ENCODE measurements at regions not wholly inside any gene's neighbourhood (a gene's known extent, or its start where the extent isn't known, plus 50 kb on each side); places are given as distances from the start of the nearest gene placed in this dataset.

DNA sequence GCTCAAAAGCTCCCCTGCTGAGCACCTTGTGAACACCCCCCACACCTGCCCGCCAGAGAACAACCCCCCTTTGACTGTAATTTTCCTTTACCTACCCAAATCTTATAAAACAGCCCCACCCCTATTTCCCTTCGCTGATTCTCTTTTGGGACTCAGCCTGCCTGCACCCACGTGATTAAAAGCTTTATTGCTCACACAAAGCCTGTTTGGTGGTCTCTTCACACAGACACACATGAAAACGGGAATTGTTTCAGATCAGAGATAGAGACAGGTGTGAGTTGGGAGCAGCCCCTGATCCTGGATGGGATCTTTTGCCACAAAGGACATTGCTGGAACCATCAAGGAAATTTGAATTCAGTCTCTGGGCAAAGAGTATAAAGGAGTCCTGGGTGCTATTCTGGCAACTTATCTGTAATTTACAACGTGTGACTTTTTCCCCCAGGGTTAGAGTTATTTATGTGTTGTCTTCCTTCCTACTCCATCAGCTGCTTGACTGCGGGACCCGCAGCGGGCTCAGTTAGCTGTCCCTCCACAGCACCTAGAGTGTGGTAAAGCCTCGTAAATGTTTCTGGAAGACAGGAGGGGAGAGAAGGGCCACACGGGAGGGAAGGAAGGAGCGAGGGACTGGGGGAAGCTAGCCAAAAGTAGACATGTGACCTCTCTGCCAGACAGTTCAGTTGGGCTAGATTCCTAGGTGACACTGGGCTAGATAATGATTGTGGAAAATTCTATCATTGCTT, 437.0 kb downstream of the ZNF608 start:
- no peaks in the 10 kb centered on the region for H3K9me3 ChIP-seq (ENCODE audit: control insufficient read depth, low read length, poor library complexity, severe bottlenecking)
- Mint-ChIP-seq H3K27ac (no peak overlapping the region), H3K27me3 (no peaks in the 10 kb centered on the region), H3K4me1 (no peaks in the 10 kb centered on the region), H3K36me3 (ENCODE audit: low read depth) (no peaks in the 10 kb centered on the region), H3K4me3 (no peak overlapping the region)
- DNase-seq (no peak), ATAC-seq (no peak)

DNA sequence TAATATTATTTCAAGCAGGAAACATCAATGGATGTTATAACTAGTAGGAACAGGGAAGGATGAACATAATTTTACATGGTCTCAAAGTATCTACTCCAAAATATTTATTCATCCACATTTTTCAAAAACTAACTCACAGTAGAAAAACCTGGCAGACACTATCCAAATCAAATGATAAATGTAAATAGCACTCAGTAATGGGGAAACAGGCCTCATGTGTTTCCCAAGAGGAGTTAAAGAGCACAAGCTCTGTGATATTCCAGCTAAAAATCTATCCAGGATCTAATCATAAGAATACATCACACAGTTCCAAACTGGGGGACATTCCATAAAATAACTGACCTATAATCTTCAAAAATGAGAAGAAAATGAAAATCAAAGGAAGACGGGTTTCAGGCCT, 443.1 kb downstream of the ZNF608 start:
- H3K4me1 Mint-ChIP-seq, result no peaks in the 10 kb centered on the region
- DNase-seq (no peak), ATAC-seq (no peak)
- H3K9me3 ChIP-seq (ENCODE audit: control insufficient read depth, low read length, poor library complexity, severe bottlenecking), result no peaks in the 10 kb centered on the region
- no peaks in the 10 kb centered on the region for H3K36me3 Mint-ChIP-seq (ENCODE audit: low read depth)
- no peak overlapping the region for H3K27ac Mint-ChIP-seq
- no peaks in the 10 kb centered on the region for H3K27me3 Mint-ChIP-seq
- no peak overlapping the region for H3K4me3 Mint-ChIP-seq

DNA sequence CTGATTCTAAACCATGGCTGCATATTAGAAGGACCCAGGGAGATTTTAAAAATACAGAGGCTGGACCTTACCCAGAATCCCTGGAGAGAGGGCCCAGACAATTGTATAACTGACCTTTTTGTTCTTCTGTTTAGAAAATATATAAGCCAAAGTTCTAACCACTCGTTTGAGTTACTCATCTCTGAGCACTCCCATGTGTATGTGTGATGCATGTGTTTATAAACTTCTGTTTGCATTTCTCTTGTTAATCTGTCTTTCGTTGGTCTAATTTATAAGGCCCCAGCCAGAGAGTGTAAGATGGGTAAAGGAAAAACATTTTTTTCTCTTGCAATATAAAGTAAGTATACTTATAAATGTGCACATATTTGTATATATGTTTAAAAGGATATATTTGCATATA, 443.9 kb downstream of the ZNF608 start:
- Mint-ChIP-seq H3K36me3 (ENCODE audit: low read depth) (no peaks in the 10 kb centered on the region), H3K4me3 (no peak overlapping the region), H3K27ac (no peak overlapping the region), H3K27me3 (no peaks in the 10 kb centered on the region), H3K4me1 (no peaks in the 10 kb centered on the region)
- DNase-seq (no peak), ATAC-seq (no peak)
- no peaks in the 10 kb centered on the region for H3K9me3 ChIP-seq (ENCODE audit: control insufficient read depth, low read length, poor library complexity, severe bottlenecking)

DNA sequence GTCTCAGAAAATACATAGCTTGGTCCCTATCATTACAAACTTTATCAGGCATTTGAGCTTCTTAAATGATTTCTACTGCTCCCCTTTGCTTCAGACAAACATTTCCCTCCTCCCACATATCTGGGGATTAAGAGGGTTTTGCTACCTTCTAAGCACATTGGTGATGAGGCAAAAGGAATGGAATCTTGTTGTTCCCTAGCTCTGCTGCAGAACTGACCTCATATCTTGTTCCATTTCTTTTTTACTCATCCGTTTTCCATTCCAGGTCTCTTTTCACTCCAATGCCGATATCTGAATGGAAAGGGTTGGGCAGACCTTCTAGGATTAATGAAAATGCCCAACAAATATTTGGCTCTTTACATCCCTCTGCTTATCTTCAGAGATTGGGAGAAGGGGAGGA, 444.6 kb downstream of the ZNF608 start:
- H3K4me3 Mint-ChIP-seq, result no peak overlapping the region
- no peak overlapping the region for H3K27ac Mint-ChIP-seq
- no peaks in the 10 kb centered on the region for H3K4me1 Mint-ChIP-seq
- no peaks in the 10 kb centered on the region for H3K9me3 ChIP-seq (ENCODE audit: control insufficient read depth, low read length, poor library complexity, severe bottlenecking)
- no peak for DNase-seq
- ATAC-seq, result no peak
- H3K27me3 Mint-ChIP-seq, result no peaks in the 10 kb centered on the region
- no peaks in the 10 kb centered on the region for H3K36me3 Mint-ChIP-seq (ENCODE audit: low read depth)

DNA sequence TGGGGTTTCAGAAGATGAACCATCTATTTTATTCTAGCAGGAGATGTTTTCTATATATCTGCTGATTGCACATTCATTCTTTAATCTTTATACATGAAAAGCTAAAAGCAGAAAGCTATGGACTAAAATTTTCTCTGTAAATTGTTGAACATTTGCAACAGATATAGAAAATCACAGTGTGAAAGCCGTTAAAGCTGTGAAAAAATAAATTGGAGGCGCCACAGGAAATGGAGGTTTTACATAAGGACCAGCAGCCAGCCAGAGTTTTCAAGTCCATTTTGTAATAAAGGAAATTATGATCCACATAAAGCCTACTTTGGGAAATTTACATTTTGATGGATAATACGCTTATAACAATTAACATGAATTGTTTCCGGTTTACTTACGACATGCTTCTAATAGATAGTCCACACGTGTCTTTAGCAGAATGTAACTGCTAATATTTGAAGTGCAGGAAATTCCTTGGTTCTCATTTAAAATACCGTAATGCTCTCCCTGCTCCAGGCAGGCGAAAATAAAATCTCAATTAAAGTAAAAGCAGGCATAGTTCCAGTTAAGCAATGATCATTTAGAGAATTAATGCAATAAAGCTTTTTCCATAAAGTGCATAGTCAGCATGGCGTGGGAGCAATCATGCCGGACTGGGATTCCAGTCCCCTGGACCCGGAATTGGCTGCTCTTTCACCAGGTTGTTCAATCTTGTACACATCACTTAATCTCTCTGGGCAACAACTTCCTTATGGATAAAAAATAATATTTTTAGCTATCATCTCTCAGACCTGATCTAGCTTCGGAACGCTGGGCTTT, 445.4 kb downstream of the ZNF608 start:
- DNase-seq, result no peak
- Mint-ChIP-seq H3K27ac (no peak overlapping the region), H3K4me1 (no peaks in the 10 kb centered on the region), H3K36me3 (ENCODE audit: low read depth) (no peaks in the 10 kb centered on the region), H3K4me3 (no peak overlapping the region), H3K27me3 (no peaks in the 10 kb centered on the region)
- no peaks in the 10 kb centered on the region for H3K9me3 ChIP-seq (ENCODE audit: control insufficient read depth, low read length, poor library complexity, severe bottlenecking)
- no peak for ATAC-seq

DNA sequence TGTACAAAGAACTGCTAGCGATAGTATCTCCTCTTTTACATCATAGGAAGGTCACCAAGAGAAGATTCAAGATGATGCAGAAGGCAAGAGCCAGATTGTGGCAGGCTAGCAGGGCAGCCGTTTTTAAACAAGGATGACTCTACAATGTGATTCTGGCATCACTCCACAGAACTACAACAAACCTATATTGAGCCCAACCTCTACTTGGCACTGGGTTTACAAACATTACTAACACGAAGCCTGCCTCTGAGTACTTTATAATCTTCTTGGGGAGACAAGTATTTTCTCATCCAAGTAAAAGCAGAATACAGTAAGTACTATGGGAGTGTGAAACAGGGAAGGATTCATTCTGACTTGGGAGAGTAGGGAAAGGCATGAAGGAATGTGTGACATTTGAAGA, 448.6 kb downstream of the ZNF608 start:
- Mint-ChIP-seq H3K36me3 (ENCODE audit: low read depth) (no peaks in the 10 kb centered on the region), H3K4me3 (no peak overlapping the region), H3K27me3 (no peaks in the 10 kb centered on the region), H3K27ac (no peak overlapping the region), H3K4me1 (no peaks in the 10 kb centered on the region)
- DNase-seq (no peak), ATAC-seq (no peak)
- no peaks in the 10 kb centered on the region for H3K9me3 ChIP-seq (ENCODE audit: control insufficient read depth, low read length, poor library complexity, severe bottlenecking)

DNA sequence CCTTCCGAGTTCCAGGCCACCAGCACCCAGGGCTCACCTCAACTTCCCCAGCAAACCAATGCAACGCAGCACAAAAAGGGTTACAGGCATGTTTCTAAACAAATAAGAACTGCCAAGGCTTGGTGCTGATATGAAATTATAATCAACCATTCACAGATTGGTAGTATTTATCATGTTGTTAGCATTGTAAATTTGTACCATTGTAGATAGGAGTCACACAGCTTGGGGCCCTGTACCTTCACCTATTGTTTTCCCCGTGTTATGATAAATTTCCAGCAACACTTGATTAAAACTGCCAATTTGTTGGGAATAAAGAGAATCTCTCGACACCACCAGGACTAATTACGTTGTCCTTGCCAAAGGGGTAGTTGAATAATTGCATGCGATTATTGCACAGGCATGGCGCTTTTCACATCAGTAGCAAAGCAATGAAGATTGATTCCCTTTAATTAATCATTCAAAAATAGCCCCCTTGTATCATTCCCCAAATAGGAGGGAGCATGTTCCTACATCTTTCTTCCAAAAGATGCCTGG, 454.1 kb downstream of the ZNF608 start:
- no peak for ATAC-seq
- Mint-ChIP-seq H3K4me3 (no peak overlapping the region), H3K4me1 (no peaks in the 10 kb centered on the region), H3K27ac (no peak overlapping the region), H3K27me3 (no peaks in the 10 kb centered on the region), H3K36me3 (ENCODE audit: low read depth) (no peaks in the 10 kb centered on the region)
- H3K9me3 ChIP-seq (ENCODE audit: control insufficient read depth, low read length, poor library complexity, severe bottlenecking), result no peaks in the 10 kb centered on the region
- DNase-seq, result no peak

DNA sequence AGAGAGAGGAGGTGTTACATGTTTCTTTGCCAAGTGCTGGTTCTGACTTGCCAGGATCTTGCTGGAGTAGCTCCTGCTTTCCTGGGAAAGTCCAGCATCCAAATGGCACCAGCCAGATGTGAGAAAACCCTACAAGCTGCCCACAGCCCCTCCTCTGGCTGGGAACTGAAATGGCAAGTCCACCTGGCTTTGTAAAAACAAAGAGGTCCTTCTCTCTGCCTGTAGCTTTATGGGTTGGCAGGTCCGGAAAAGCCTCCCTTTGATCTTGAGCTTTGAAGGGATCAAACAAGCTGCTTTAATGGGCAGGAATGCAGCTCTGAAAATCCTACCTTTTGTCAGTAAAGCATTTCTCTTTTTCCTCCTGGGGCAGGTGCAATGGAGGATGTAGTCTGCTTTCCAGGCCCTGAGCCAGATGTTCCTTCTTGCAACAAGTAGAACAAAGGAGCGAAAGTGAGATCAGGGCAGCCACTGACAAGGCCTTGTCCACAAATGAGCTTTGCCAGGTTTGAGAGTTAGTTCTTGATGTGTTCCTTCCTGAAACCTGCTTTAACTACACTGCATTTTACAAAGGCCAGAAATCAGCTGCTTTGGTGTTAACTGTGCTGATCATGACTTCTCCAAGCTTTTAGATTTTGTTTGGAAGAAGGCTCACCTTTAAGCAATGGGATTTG, 456.7 kb downstream of the ZNF608 start:
- ATAC-seq (no peak), DNase-seq (no peak)
- Mint-ChIP-seq H3K27me3 (no peaks in the 10 kb centered on the region), H3K4me1 (no peaks in the 10 kb centered on the region), H3K36me3 (ENCODE audit: low read depth) (no peaks in the 10 kb centered on the region), H3K27ac (no peak overlapping the region), H3K4me3 (no peak overlapping the region)
- no peaks in the 10 kb centered on the region for H3K9me3 ChIP-seq (ENCODE audit: control insufficient read depth, low read length, poor library complexity, severe bottlenecking)

DNA sequence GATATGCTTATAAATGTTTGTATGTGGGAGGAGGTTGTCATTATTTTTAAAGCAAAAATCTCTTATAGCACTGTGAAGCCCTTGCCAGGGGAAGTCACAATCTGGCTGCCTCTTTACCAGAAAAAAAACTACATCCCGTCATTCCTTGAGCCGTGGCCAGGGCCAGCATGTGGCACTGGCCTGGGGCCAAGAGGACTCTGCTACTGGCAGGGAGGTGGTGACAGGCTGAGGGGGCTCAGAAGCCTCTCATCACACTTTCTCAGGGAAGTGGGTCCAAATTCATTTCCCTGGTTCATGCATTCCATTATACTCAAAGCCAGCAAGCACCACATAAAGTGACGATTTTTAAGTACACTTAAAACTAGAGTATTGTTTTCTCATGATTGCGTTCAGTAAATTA, 457.3 kb downstream of the ZNF608 start:
- no peaks in the 10 kb centered on the region for H3K36me3 Mint-ChIP-seq (ENCODE audit: low read depth)
- H3K4me1 Mint-ChIP-seq, result no peaks in the 10 kb centered on the region
- no peaks in the 10 kb centered on the region for H3K9me3 ChIP-seq (ENCODE audit: control insufficient read depth, low read length, poor library complexity, severe bottlenecking)
- ATAC-seq, result no peak
- H3K27me3 Mint-ChIP-seq, result no peaks in the 10 kb centered on the region
- DNase-seq, result no peak
- H3K27ac Mint-ChIP-seq, result no peak overlapping the region
- no peak overlapping the region for H3K4me3 Mint-ChIP-seq

DNA sequence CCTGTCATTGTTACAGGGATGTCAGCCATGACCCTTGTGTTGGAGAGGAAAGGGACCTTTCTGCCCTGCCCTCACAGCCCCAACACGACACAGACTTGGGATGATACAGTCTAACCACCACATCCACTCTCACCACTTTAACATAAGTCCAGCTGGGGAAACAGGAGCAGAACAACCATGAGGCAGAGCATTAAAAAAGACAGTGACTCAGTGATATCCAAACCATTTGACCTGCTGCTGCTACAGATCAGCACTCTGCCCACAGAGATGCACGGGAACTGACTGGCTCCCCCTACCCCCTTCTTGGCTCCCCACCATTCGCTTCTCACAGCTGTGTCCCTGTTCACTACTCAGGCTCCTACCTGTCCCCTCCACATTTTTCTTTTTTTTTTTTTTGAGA, 458.6 kb downstream of the ZNF608 start:
- H3K9me3 ChIP-seq (ENCODE audit: control insufficient read depth, low read length, poor library complexity, severe bottlenecking), result no peaks in the 10 kb centered on the region
- H3K4me3 Mint-ChIP-seq, result no peak overlapping the region
- H3K27ac Mint-ChIP-seq, result no peak overlapping the region
- no peaks in the 10 kb centered on the region for H3K4me1 Mint-ChIP-seq
- no peak for DNase-seq
- ATAC-seq, result no peak
- no peaks in the 10 kb centered on the region for H3K36me3 Mint-ChIP-seq (ENCODE audit: low read depth)
- H3K27me3 Mint-ChIP-seq, result no peaks in the 10 kb centered on the region

DNA sequence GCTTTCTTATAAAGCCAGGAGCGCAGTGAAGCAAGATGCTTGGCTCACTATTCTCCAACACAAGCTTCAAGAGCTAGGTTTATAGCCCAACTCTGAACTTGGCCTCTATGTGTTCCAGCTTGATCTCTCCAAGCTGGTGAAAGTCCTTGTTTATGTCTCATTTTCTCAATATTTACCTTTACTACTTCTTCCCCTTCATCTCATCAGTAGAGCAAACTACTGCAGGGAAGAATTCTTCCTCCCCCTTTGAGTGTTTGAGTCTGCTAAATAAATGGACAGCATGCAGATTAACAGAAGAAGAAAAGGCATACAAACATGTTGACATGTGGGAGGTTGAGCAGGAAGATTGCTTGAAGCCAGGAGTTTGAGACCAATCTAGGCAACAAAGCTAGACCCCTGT, 460.7 kb downstream of the ZNF608 start:
- DNase-seq, result no peak
- no peak overlapping the region for H3K27ac Mint-ChIP-seq
- no peaks in the 10 kb centered on the region for H3K9me3 ChIP-seq (ENCODE audit: control insufficient read depth, low read length, poor library complexity, severe bottlenecking)
- H3K27me3 Mint-ChIP-seq, result no peaks in the 10 kb centered on the region
- no peak overlapping the region for H3K4me3 Mint-ChIP-seq
- no peak for ATAC-seq
- no peaks in the 10 kb centered on the region for H3K4me1 Mint-ChIP-seq
- no peaks in the 10 kb centered on the region for H3K36me3 Mint-ChIP-seq (ENCODE audit: low read depth)

DNA sequence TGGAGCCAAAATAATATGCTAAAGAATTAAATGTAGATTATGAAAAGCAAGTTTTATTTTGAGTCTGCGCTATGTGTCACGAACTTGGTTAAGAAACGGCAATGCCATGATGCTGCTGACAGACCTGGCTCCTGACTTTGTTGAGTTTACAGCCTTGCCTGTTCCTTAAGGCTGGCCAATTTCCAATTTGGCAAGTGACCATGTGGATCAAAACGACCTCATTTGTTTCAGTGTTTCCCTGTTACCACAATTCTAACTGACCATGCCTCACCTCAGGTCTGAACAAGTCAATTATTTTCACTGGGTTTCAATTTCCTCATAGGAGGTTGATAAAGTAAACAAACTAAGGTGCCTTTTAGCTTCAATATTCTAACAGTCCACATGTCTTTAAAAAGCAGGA, 461.4 kb downstream of the ZNF608 start:
- Mint-ChIP-seq H3K4me1 (no peaks in the 10 kb centered on the region), H3K27ac (no peak overlapping the region), H3K4me3 (no peak overlapping the region), H3K36me3 (ENCODE audit: low read depth) (no peaks in the 10 kb centered on the region), H3K27me3 (no peaks in the 10 kb centered on the region)
- H3K9me3 ChIP-seq (ENCODE audit: control insufficient read depth, low read length, poor library complexity, severe bottlenecking), result no peaks in the 10 kb centered on the region
- ATAC-seq (no peak), DNase-seq (no peak)

DNA sequence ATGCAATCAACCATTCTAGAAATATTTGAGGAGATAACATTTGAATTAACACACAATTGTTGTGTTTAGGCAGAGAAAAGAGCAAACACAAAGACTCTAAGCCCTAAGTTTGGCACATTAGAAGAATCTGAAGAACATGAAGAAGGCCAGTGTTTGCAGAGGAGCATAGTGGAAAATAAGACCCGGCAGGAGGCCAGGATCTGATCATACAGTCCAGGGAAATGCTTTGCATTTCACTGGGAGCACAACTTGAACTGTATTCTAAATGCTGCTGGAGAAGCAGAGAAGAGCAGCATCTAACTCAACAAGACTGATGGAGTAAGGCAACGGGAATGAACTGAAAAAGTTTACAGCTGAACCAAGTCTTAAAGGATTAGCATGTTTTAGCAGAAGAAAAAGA, 463.4 kb downstream of the ZNF608 start:
- Mint-ChIP-seq H3K4me3 (no peak overlapping the region), H3K4me1 (no peaks in the 10 kb centered on the region), H3K27me3 (no peaks in the 10 kb centered on the region), H3K27ac (no peak overlapping the region), H3K36me3 (ENCODE audit: low read depth) (no peaks in the 10 kb centered on the region)
- H3K9me3 ChIP-seq (ENCODE audit: control insufficient read depth, low read length, poor library complexity, severe bottlenecking), result no peaks in the 10 kb centered on the region
- DNase-seq (no peak), ATAC-seq (no peak)
